GM12874 (cell line): ENCODE measurements at regions not wholly inside any gene's neighbourhood (a gene's known extent, or its start where the extent isn't known, plus 50 kb on each side); places are given as distances from the start of the nearest gene placed in this dataset.

Source experiments
- TF ChIP-seq, protein P1 (sequence below): IDR thresholded peaks from 2 replicates; pipeline ENCODE4 v1.5.1; 2011; ENCODE audit warnings: low read depth, mild to moderate bottlenecking, control low read depth, low read length, moderate library complexity; ENCODE audit not compliant: insufficient read depth

GRCh38 chr3:106071306-106071705 lies 202.5 kb upstream of the CBLB start:
- TF ChIP-seq, protein P1, sequence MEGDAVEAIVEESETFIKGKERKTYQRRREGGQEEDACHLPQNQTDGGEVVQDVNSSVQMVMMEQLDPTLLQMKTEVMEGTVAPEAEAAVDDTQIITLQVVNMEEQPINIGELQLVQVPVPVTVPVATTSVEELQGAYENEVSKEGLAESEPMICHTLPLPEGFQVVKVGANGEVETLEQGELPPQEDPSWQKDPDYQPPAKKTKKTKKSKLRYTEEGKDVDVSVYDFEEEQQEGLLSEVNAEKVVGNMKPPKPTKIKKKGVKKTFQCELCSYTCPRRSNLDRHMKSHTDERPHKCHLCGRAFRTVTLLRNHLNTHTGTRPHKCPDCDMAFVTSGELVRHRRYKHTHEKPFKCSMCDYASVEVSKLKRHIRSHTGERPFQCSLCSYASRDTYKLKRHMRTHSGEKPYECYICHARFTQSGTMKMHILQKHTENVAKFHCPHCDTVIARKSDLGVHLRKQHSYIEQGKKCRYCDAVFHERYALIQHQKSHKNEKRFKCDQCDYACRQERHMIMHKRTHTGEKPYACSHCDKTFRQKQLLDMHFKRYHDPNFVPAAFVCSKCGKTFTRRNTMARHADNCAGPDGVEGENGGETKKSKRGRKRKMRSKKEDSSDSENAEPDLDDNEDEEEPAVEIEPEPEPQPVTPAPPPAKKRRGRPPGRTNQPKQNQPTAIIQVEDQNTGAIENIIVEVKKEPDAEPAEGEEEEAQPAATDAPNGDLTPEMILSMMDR = no peak

GRCh38 chr3:106078635-106079034 lies 209.8 kb upstream of the CBLB start:
- TF ChIP-seq, protein P1 = no peak

DNA sequence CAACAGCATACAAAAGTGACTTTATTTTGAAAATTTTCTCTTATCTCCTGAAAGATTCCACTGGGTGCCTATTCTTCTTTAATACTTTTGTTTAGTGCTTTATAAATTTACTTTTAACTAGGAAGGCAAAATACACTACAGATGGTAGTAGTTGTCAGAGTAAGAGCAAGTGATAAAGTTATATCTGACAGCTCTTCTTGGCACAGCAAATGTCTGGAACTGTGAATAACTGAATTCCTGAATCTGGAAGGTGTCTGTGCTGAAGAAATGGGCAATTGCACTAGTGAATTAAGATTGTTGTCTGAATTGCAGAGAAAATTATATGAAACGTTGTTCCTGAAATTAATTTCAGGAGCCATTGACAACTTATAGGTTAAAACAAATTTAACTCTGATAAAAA lies 213.8 kb upstream of the CBLB start:
- TF ChIP-seq, protein P1 = no peak

GRCh38 chr3:106083207-106083606 lies 214.4 kb upstream of the CBLB start:
- TF ChIP-seq, protein P1 = no peak

- TF ChIP-seq, protein P1 = no peak
These were observed 215.0 kb upstream of the CBLB start for GRCh38 chr3:106083854-106084253.

- TF ChIP-seq, protein P1 = no peak
These were observed 217.2 kb upstream of the CBLB start for GRCh38 chr3:106086038-106086437.

GRCh38 chr3:106086636-106087035 lies 217.8 kb upstream of the CBLB start:
- TF ChIP-seq, protein P1 = no peak

- TF ChIP-seq, protein P1 = no peak
These were observed 219.5 kb upstream of the CBLB start for GRCh38 chr3:106088304-106088703.
